ENCODE measurements at regions not wholly inside any gene's neighbourhood (a gene's known extent, or its start where the extent isn't known, plus 50 kb on each side); places are given as distances from the start of the nearest gene placed in this dataset.
A peak's percentile ranks its signal among the peaks of the same experiment; 100 is the strongest.

DNA sequence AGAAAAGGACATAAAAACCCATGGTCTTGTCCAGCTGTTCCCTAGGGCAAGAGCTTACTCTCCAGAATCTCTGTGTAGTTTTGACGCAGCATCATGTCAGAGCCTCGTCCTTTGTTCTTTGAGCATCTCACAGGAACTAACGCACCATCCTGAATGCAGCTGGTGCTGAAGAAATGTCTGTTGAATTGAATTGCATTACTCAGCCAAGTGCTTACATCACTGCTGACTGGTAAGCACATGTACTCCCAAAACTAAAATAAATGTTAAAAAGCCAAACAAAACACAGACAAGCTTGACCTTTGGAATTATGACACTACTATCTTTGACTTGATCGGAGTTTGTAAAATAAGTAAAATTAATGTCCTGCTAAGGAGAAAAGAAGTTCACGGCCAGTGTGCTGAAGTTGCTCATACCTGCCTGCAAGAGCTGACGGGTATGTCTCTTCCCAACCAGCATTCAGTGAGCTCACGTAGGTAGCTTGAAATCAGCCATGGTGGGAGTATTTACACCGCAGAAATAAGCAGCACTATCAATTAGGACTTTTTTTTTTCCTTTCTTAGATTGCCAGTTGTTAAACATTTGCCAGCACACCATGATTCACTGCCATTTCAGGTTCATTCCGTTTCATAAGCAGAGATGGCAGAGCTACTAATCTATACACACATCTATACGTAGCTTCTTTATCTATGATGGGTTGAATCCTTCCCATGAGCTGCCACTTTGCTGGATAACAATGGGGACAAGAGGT is 310.6 kb upstream of the MSX2 start:
- Histone ChIP-seq H3K27ac (no peak overlapping the region), H3K79me2 (ENCODE audit: insufficient read depth) (no peaks in the 10 kb centered on the region), H3K36me3 (ENCODE audit: low read depth) (no peaks in the 10 kb centered on the region), H3K9me2 (ENCODE audit: insufficient read depth) (no peaks in the 10 kb centered on the region), H3K9me3 (ENCODE audit: low read depth) (no peaks in the 10 kb centered on the region), H3K9ac (no peak overlapping the region), H2AFZ (no peak overlapping the region), H3K4me1 (ENCODE audit: insufficient read depth) (no peaks in the 10 kb centered on the region), H3F3A (ENCODE audit: insufficient read depth) (no peaks in the 10 kb centered on the region), H3K27me3 (replicated peaks; ENCODE audit: insufficient read depth) (peaks cover 9% of the 10 kb centered on the region), H4K20me1 (ENCODE audit: insufficient read depth) (no peaks in the 10 kb centered on the region), H3K4me2 (ENCODE audit: unreplicated experiment) (no peak overlapping the region), H3K4me3 (no peak overlapping the region)
- in situ Hi-C loops (cut with MboI), result loop anchor here (10.0 kb wide), 2 partner anchors 381 to 511 kb away; no protein-coding TSS in a partner anchor
- WGBS, 2 experiments (ENCODE audit: low coverage in 1 of 2, low lambda C conversion rate in 2 of 2, missing lambda C conversion rate in 2 of 2), result 20 to 23% methylated on average over 10 of the region's 10 CpGs
- no peak for TF ChIP-seq EZH2 (IDR thresholded peaks at IDR 0.05; ENCODE audit: insufficient read depth, poor library complexity, severe bottlenecking)
- peak; percentile 47 for DNase-seq

DNA sequence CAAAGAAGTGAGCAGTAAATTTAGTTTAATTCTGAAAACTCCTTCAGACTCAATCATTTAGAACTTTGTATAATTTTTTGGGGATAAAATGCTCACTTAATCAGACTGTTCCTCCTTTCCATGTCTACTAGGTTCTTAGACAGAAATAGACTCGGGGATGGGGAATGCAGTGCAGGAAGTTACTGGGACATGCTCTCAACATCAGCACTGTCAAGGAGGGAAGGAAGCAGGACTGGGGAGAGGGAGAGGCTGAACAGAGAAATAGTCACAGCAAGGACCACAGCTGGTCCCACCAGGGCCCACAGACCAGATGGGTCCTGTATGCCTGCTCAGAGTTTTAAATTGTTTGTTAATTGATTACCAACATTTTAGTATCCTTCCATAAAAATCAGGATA is 310.1 kb upstream of the MSX2 start:
- Histone ChIP-seq H3K9me3 (ENCODE audit: low read depth) (no peaks in the 10 kb centered on the region), H3K9ac (no peak overlapping the region), H3K27ac (no peak overlapping the region), H3K79me2 (ENCODE audit: insufficient read depth) (no peaks in the 10 kb centered on the region), H3K27me3 (replicated peaks; ENCODE audit: insufficient read depth) (peaks cover 9% of the 10 kb centered on the region), H3K4me3 (no peak overlapping the region), H3F3A (ENCODE audit: insufficient read depth) (no peaks in the 10 kb centered on the region), H3K4me2 (ENCODE audit: unreplicated experiment) (no peak overlapping the region), H2AFZ (no peak overlapping the region), H3K36me3 (ENCODE audit: low read depth) (no peaks in the 10 kb centered on the region), H3K4me1 (ENCODE audit: insufficient read depth) (no peaks in the 10 kb centered on the region), H4K20me1 (ENCODE audit: insufficient read depth) (no peaks in the 10 kb centered on the region), H3K9me2 (ENCODE audit: insufficient read depth) (no peaks in the 10 kb centered on the region)
- WGBS, 2 experiments (ENCODE audit: low coverage in 1 of 2, low lambda C conversion rate in 2 of 2, missing lambda C conversion rate in 2 of 2), result 0% methylated on average over 1 of the region's 1 CpG
- no peak for TF ChIP-seq EZH2phosphoT487 (IDR thresholded peaks at IDR 0.05; ENCODE audit: insufficient read depth, low read depth)
- TF ChIP-seq EZH2 (IDR thresholded peaks at IDR 0.05; ENCODE audit: insufficient read depth, poor library complexity, severe bottlenecking), result no peak
- in situ Hi-C loops (cut with MboI), result loop anchor here (10.0 kb wide), 2 partner anchors 380 to 510 kb away; no protein-coding TSS in a partner anchor
- DNase-seq, result no peak

DNA sequence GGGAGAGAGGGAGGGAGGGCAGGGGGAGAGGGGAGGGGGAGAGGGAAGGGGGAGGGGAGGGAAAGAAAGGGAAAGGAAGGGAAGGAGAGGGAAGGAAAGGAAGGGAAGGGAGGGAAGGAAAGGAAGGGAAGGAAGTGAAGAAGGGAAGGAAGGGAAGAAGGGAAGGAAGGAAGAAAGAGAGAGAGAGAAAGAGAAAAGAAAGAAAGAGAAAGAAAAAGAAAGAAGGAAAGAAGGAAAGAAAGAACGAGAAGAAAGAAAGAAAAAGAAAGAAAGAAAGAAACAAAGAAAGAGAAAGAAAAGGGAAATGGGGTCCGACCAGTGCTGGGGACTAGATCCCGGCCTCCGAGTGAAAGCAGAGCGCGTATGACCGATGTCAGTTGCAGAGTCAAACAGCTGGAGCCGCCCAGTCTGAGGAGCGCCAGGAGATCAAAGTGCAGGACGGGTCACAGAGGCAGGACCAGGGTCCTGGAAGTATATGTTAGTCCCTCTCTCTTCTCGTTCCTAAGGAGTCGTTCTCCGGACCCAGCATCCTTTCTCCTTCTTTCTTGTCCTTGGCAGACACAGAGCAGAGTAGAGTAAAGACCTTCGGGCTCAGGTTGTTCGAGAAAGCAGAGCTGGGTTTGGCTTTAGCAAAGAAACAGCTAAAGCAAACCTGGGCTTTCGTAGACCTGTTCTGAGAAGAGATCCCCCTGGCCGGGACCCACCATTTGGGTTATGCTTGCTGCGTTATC is 305.4 kb upstream of the MSX2 start:
- Histone ChIP-seq H3K36me3 (ENCODE audit: low read depth) (no peaks in the 10 kb centered on the region), H3K4me2 (ENCODE audit: unreplicated experiment) (peak overlapping the region; percentile 5), H3K27me3 (replicated peaks; ENCODE audit: insufficient read depth) (peaks cover 31% of the 10 kb centered on the region), H3K9ac (no peak overlapping the region), H4K20me1 (ENCODE audit: insufficient read depth) (no peaks in the 10 kb centered on the region), H3K9me2 (ENCODE audit: insufficient read depth) (no peaks in the 10 kb centered on the region), H3K79me2 (ENCODE audit: insufficient read depth) (no peaks in the 10 kb centered on the region), H3K4me3 (no peak overlapping the region), H3K9me3 (ENCODE audit: low read depth) (no peaks in the 10 kb centered on the region), H3K4me1 (ENCODE audit: insufficient read depth) (no peaks in the 10 kb centered on the region), H2AFZ (peak overlapping the region; percentile 5; the same call in 1 of the 2 replicates), H3K27ac (no peak overlapping the region), H3F3A (ENCODE audit: insufficient read depth) (no peaks in the 10 kb centered on the region)
- no peak for TF ChIP-seq EZH2 (IDR thresholded peaks at IDR 0.05; ENCODE audit: insufficient read depth, poor library complexity, severe bottlenecking)
- TF ChIP-seq EZH2phosphoT487 (IDR thresholded peaks at IDR 0.05; ENCODE audit: insufficient read depth, low read depth), result no peak
- 3 to 4% methylated on average over 17 to 18 of the region's 18 CpGs for WGBS, 2 experiments (ENCODE audit: low coverage in 1 of 2, low lambda C conversion rate in 2 of 2, missing lambda C conversion rate in 2 of 2)
- DNase-seq, result peak; percentile 6
- in situ Hi-C loops (cut with MboI), result loop anchor here (10.0 kb wide), 2 partner anchors 376 to 506 kb away; no protein-coding TSS in a partner anchor

DNA sequence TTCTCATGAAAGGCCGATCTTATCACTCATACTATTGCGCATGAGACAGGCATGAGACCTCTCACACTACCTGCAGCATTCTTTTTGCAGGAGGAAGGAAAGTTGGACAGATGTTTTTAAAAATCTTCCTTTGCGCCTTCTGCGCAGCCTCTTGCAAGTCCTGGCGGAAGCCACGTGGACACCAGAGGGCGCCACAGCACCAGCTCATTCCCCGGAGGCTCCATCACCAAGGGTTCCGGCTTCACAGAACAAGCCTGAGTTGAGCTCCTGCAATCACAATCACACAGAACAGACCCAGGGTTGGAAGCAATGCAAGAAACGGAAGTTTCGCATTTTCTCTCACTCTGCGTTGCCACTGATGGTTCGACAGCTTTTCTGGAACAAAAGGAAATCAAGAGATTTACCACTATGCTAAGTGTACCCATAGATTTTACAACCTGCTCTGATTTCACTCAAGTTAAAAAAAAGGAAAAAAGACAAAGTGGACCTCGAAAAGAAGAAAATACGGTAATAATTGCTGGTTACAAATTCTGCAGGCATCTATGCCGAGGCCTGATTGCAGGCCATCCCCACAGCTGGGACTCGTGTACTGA is 304.7 kb upstream of the MSX2 start:
- in situ Hi-C loops (cut with MboI), result loop anchor here (10.0 kb wide), 2 partner anchors 375 to 505 kb away; no protein-coding TSS in a partner anchor
- Histone ChIP-seq H3K9ac (no peak overlapping the region), H3F3A (ENCODE audit: insufficient read depth) (no peaks in the 10 kb centered on the region), H3K4me1 (ENCODE audit: insufficient read depth) (no peaks in the 10 kb centered on the region), H3K4me3 (no peak overlapping the region), H3K27ac (no peak overlapping the region), H3K36me3 (ENCODE audit: low read depth) (no peaks in the 10 kb centered on the region), H2AFZ (peak overlapping the region; percentile 5; the same call in 1 of the 2 replicates), H3K79me2 (ENCODE audit: insufficient read depth) (no peaks in the 10 kb centered on the region), H3K9me3 (ENCODE audit: low read depth) (no peaks in the 10 kb centered on the region), H3K4me2 (ENCODE audit: unreplicated experiment) (peak overlapping the region; percentile 5), H3K9me2 (ENCODE audit: insufficient read depth) (no peaks in the 10 kb centered on the region), H4K20me1 (ENCODE audit: insufficient read depth) (no peaks in the 10 kb centered on the region), H3K27me3 (replicated peaks; ENCODE audit: insufficient read depth) (peaks cover 29% of the 10 kb centered on the region)
- 15 to 16% methylated on average over 17 of the region's 17 CpGs for WGBS, 2 experiments (ENCODE audit: low coverage in 1 of 2, low lambda C conversion rate in 2 of 2, missing lambda C conversion rate in 2 of 2)
- DNase-seq, result peak; percentile 89
- TF ChIP-seq EZH2phosphoT487 (IDR thresholded peaks at IDR 0.05; ENCODE audit: insufficient read depth, low read depth) (no peak), EZH2 (IDR thresholded peaks at IDR 0.05; ENCODE audit: insufficient read depth, poor library complexity, severe bottlenecking) (no peak)
